HEK293 (cell line): ENCODE measurements at regions not wholly inside any gene's neighbourhood (a gene's known extent, or its start where the extent isn't known, plus 50 kb on each side); places are given as distances from the start of the nearest gene placed in this dataset.

Experiments used
- EGR2 ChIP-seq: fragments of 450-650 bp; formaldehyde crosslinking; IDR thresholded peaks from 2 replicates; pipeline ENCODE4 v1.5.1; 2016; ENCODE audit warnings: low read depth, missing biosample characterization, missing genetic modification characterization
- KLF16 ChIP-seq: fragments of 450-650 bp; formaldehyde crosslinking; IDR thresholded peaks from 2 replicates; pipeline ENCODE4 v1.5.1; 2017; ENCODE audit warnings: missing biosample characterization, missing genetic modification characterization
- MZF1 ChIP-seq: fragments of 450-650 bp; formaldehyde crosslinking; IDR thresholded peaks from 2 replicates; pipeline ENCODE4 v1.5.1; 2017; ENCODE audit warnings: missing biosample characterization, missing genetic modification characterization, borderline replicate concordance
- PRDM6 ChIP-seq: fragments of 450-650 bp; formaldehyde crosslinking; IDR thresholded peaks from 2 replicates; pipeline ENCODE4 v1.5.1; 2017; ENCODE audit warnings: missing biosample characterization, missing genetic modification characterization
- ZBTB20 ChIP-seq: fragments of 450-650 bp; formaldehyde crosslinking; IDR thresholded peaks from 2 replicates; pipeline ENCODE4 v1.5.1; 2016; ENCODE audit warnings: missing biosample characterization, missing genetic modification characterization
- ZBTB7A ChIP-seq: fragments of 450-650 bp; formaldehyde crosslinking; IDR thresholded peaks from 2 replicates; pipeline ENCODE4 v1.5.1; 2016; ENCODE audit warnings: low read depth, missing biosample characterization, missing genetic modification characterization
- ZEB2 ChIP-seq: fragments of 450-650 bp; formaldehyde crosslinking; IDR thresholded peaks from 2 replicates; pipeline ENCODE4 v1.5.1; 2016; ENCODE audit warnings: missing biosample characterization, missing genetic modification characterization
- ZNF174 ChIP-seq: fragments of 450-650 bp; formaldehyde crosslinking; IDR thresholded peaks from 2 replicates; pipeline ENCODE4 v1.5.0; 2017; ENCODE audit warnings: missing biosample characterization, mild to moderate bottlenecking, missing genetic modification characterization
- ZNF302 ChIP-seq: fragments of 450-650 bp; formaldehyde crosslinking; IDR thresholded peaks from 2 replicates; pipeline ENCODE4 v1.5.1; 2016; ENCODE audit warnings: missing biosample characterization, missing genetic modification characterization, low read depth
- ZNF324 ChIP-seq: fragments of 450-650 bp; formaldehyde crosslinking; IDR thresholded peaks from 2 replicates; pipeline ENCODE4 v1.5.1; 2016; ENCODE audit warnings: missing biosample characterization, missing genetic modification characterization
- ZNF354C ChIP-seq: fragments of 450-650 bp; formaldehyde crosslinking; IDR thresholded peaks from 2 replicates; pipeline ENCODE4 v1.5.1; 2016; ENCODE audit warnings: missing biosample characterization, missing genetic modification characterization, low read depth, borderline replicate concordance
- ZNF366 ChIP-seq: fragments of 450-650 bp; formaldehyde crosslinking; conservative IDR thresholded peaks from 2 replicates; pipeline ENCODE4 v1.5.1; 2016; ENCODE audit warnings: missing biosample characterization, missing genetic modification characterization
- ZNF394 ChIP-seq: fragments of 450-650 bp; formaldehyde crosslinking; IDR thresholded peaks from 2 replicates; pipeline ENCODE4 v1.5.1; 2016; ENCODE audit warnings: missing biosample characterization, missing genetic modification characterization, mild to moderate bottlenecking, moderate library complexity, borderline replicate concordance
- ZNF426 ChIP-seq: fragments of 450-650 bp; formaldehyde crosslinking; IDR thresholded peaks from 2 replicates; pipeline ENCODE4 v1.5.1; 2017; ENCODE audit warnings: missing biosample characterization, missing genetic modification characterization, mild to moderate bottlenecking, inconsistent platforms, moderate library complexity
- ZNF433 ChIP-seq: fragments of 450-650 bp; formaldehyde crosslinking; IDR thresholded peaks from 2 replicates; pipeline ENCODE4 v1.5.1; 2016; ENCODE audit warnings: missing biosample characterization, missing genetic modification characterization, low read depth
- ZNF549 ChIP-seq: fragments of 450-650 bp; IDR thresholded peaks from 2 replicates; pipeline ENCODE4 v1.5.1; 2018; ENCODE audit warnings: missing biosample characterization, missing genetic modification characterization, mild to moderate bottlenecking, inconsistent platforms, moderate library complexity
- ZNF558 ChIP-seq: fragments of 450-650 bp; formaldehyde crosslinking; IDR thresholded peaks from 2 replicates; pipeline ENCODE4 v1.5.1; 2016; ENCODE audit warnings: missing biosample characterization, missing genetic modification characterization
- ZNF596 ChIP-seq: fragments of 450-650 bp; IDR thresholded peaks from 2 replicates; pipeline ENCODE4 v1.5.0; 2018; ENCODE audit warnings: missing biosample characterization, mild to moderate bottlenecking, missing genetic modification characterization, moderate library complexity
- ZNF600 ChIP-seq: fragments of 450-650 bp; formaldehyde crosslinking; IDR thresholded peaks from 2 replicates; pipeline ENCODE4 v1.5.1; 2016; ENCODE audit warnings: missing biosample characterization, missing genetic modification characterization
- ZNF621 ChIP-seq: fragments of 450-650 bp; formaldehyde crosslinking; IDR thresholded peaks from 2 replicates; pipeline ENCODE4 v1.5.1; 2017; ENCODE audit warnings: missing biosample characterization, missing genetic modification characterization
- ZNF623 ChIP-seq: fragments of 450-650 bp; formaldehyde crosslinking; IDR thresholded peaks from 2 replicates; pipeline ENCODE4 v1.5.1; 2016; ENCODE audit warnings: missing biosample characterization, missing genetic modification characterization
- ZNF624 ChIP-seq: fragments of 450-650 bp; formaldehyde crosslinking; IDR thresholded peaks from 2 replicates; pipeline ENCODE4 v1.5.1; 2017; ENCODE audit warnings: missing biosample characterization, missing genetic modification characterization
- ZNF629 ChIP-seq: fragments of 450-650 bp; formaldehyde crosslinking; IDR thresholded peaks from 2 replicates; pipeline ENCODE4 v1.5.1; 2017; ENCODE audit warnings: missing biosample characterization, missing genetic modification characterization
- ZNF654 ChIP-seq: fragments of 450-650 bp; formaldehyde crosslinking; IDR thresholded peaks from 2 replicates; pipeline ENCODE4 v1.5.1; 2016; ENCODE audit warnings: low read depth, missing biosample characterization, missing genetic modification characterization
- ZNF660 ChIP-seq: fragments of 450-650 bp; IDR thresholded peaks from 2 replicates; pipeline ENCODE4 v1.5.1; 2018; ENCODE audit warnings: missing biosample characterization, mild to moderate bottlenecking, missing genetic modification characterization
- ZNF701 ChIP-seq: fragments of 450-650 bp; formaldehyde crosslinking; IDR thresholded peaks from 2 replicates; pipeline ENCODE4 v1.5.1; 2016; ENCODE audit warnings: missing biosample characterization, missing genetic modification characterization
- ZNF747 ChIP-seq: fragments of 450-650 bp; formaldehyde crosslinking; IDR thresholded peaks from 2 replicates; pipeline ENCODE4 v1.5.1; 2016; ENCODE audit warnings: missing biosample characterization, missing genetic modification characterization
- ZSCAN5A ChIP-seq: fragments of 450-650 bp; formaldehyde crosslinking; IDR thresholded peaks from 2 replicates; pipeline ENCODE4 v1.5.1; 2016; ENCODE audit warnings: missing biosample characterization, missing genetic modification characterization
- TF ChIP-seq, protein P1 (sequence below): fragments of 450-650 bp; formaldehyde crosslinking; IDR thresholded peaks from 2 replicates; pipeline ENCODE4 v1.5.1; 2016; ENCODE audit warnings: missing biosample characterization, missing genetic modification characterization
- TF ChIP-seq, protein P2 (sequence below): fragments of 450-650 bp; formaldehyde crosslinking; IDR thresholded peaks from 2 replicates; pipeline ENCODE4 v1.5.1; 2017; ENCODE audit warnings: missing biosample characterization, mild to moderate bottlenecking, missing genetic modification characterization, moderate library complexity
- TF ChIP-seq, protein P3 (sequence below): fragments of 450-650 bp; formaldehyde crosslinking; IDR thresholded peaks from 2 replicates; pipeline ENCODE4 v1.5.1; 2016; ENCODE audit warnings: missing biosample characterization, missing genetic modification characterization, low read depth

DNA sequence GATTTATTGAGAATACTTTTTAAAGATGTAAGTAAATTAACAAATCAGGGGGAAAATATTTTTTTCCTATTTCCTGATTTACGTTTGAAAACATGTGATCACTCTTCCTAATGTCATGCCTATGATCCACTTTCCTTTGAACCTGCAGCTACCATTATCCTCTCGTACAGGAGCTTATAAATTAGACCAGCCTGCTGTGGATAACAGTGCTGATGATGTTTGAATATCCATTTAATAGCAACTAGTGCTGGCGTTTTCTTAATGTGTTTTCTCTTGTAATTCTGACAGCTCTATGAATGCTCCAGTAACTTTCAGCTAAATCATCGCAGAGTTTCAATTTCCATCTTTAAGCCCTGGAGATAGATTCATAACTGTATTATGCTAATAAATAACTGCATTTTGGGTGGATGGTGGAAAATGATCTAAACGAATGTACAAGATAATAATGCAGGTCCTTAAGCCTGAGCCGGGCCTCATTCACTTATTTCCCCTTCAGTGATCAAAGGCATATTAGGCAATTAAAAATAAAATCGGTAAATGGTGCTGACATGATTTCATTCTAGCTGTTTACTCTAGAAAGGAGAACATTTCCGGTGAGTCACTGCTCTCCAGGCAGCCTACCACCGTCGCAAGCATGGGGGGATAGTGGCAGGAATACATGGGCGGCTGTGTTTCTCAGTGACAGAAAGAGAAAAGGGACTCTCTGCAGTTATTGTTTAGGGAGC is 58.5 kb upstream of the SLC24A5 start (continued):
- TF ChIP-seq ZNF654 (tag by site-specific recombination) (no peak), ZBTB20 (tag by site-specific recombination) (peak; percentile 24; the same call in 1 of the 2 replicates), KLF16 (tag by site-specific recombination) (no peak), ZNF366 (tag by site-specific recombination) (peak; percentile 80), ZNF354C (tag by site-specific recombination) (no peak), ZSCAN5A (tag by site-specific recombination) (no peak), ZNF747 (no peak), ZNF394 (no peak), ZEB2 (tag by site-specific recombination) (peak; percentile 72), ZBTB7A (tag by site-specific recombination) (no peak), ZNF624 (tag by site-specific recombination) (no peak), ZNF600 (no peak), ZNF433 (no peak), ZNF302 (tag by site-specific recombination) (no peak), ZNF623 (no peak), EGR2 (no peak), ZNF621 (tag by site-specific recombination) (no peak), ZNF174 (tag by site-specific recombination) (no peak), ZNF660 (tag by site-specific recombination) (no peak), ZNF426 (no peak), ZNF324 (tag by site-specific recombination) (no peak), ZNF549 (no peak), ZNF701 (tag by site-specific recombination) (no peak), ZNF596 (no peak), ZNF558 (tag by site-specific recombination) (peak; percentile 58), MZF1 (no peak), PRDM6 (tag by site-specific recombination) (peak; percentile 58), ZNF629 (tag by site-specific recombination) (peak; percentile 76; the same call in 1 of the 2 replicates)
- TF ChIP-seq, protein P1, sequence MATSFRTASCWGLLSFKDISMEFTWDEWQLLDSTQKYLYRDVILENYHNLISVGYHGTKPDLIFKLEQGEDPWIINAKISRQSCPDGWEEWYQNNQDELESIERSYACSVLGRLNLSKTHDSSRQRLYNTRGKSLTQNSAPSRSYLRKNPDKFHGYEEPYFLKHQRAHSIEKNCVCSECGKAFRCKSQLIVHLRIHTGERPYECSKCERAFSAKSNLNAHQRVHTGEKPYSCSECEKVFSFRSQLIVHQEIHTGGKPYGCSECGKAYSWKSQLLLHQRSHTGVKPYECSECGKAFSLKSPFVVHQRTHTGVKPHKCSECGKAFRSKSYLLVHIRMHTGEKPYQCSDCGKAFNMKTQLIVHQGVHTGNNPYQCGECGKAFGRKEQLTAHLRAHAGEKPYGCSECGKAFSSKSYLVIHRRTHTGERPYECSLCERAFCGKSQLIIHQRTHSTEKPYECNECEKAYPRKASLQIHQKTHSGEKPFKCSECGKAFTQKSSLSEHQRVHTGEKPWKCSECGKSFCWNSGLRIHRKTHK (tag by site-specific recombination) = no peak
- TF ChIP-seq, protein P2, sequence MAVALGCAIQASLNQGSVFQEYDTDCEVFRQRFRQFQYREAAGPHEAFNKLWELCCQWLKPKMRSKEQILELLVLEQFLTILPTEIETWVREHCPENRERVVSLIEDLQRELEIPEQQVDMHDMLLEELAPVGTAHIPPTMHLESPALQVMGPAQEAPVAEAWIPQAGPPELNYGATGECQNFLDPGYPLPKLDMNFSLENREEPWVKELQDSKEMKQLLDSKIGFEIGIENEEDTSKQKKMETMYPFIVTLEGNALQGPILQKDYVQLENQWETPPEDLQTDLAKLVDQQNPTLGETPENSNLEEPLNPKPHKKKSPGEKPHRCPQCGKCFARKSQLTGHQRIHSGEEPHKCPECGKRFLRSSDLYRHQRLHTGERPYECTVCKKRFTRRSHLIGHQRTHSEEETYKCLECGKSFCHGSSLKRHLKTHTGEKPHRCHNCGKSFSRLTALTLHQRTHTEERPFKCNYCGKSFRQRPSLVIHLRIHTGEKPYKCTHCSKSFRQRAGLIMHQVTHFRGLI = no peak
- TF ChIP-seq, protein P3, sequence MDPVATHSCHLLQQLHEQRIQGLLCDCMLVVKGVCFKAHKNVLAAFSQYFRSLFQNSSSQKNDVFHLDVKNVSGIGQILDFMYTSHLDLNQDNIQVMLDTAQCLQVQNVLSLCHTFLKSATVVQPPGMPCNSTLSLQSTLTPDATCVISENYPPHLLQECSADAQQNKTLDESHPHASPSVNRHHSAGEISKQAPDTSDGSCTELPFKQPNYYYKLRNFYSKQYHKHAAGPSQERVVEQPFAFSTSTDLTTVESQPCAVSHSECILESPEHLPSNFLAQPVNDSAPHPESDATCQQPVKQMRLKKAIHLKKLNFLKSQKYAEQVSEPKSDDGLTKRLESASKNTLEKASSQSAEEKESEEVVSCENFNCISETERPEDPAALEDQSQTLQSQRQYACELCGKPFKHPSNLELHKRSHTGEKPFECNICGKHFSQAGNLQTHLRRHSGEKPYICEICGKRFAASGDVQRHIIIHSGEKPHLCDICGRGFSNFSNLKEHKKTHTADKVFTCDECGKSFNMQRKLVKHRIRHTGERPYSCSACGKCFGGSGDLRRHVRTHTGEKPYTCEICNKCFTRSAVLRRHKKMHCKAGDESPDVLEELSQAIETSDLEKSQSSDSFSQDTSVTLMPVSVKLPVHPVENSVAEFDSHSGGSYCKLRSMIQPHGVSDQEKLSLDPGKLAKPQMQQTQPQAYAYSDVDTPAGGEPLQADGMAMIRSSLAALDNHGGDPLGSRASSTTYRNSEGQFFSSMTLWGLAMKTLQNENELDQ = no peak
